Right lobe of liver (tissue), 4 donors: ENCODE measurements at regions not wholly inside any gene's neighbourhood (a gene's known extent, or its start where the extent isn't known, plus 50 kb on each side); places are given as distances from the start of the nearest gene placed in this dataset.

Experiments
- CTCF ChIP-seq, 4 donors: fragments of 200-600 bp in 3 of 4; fragments of 450-650 bp in 1 of 4; IDR thresholded peaks; one replicate each; pipeline versions ENCODE4 v1.5.1 to v1.8.0; 2016 to 2022; ENCODE audit warnings: antibody characterized with exemption in 4 of 4, mild to moderate bottlenecking in 2 of 4
- POLR2A ChIP-seq: fragments of 450-650 bp; IDR thresholded peaks from one replicate; pipeline ENCODE4 v1.6.1; 2017; ENCODE audit warnings: antibody characterized with exemption, mild to moderate bottlenecking
- donor health status: DM: no; HTN: no; CAD: no.
- donor health status: DM: no; HTN: no; CAD: no.
- donor health status: DM: no; HTN: yes; CAD: no.

GRCh38 chr12:19018302-19018970 is 111.1 kb upstream of the PLEKHA5 start:
- TF ChIP-seq CTCF (IDR thresholded peaks at IDR 0.05), result no peak
- no peak for TF ChIP-seq POLR2A
